CD4-positive, alpha-beta T cell treated with Interleukin-2 at 100 ng/mL for 4 hours (primary cell): ENCODE measurements at regions not wholly inside any gene's neighbourhood (a gene's known extent, or its start where the extent isn't known, plus 50 kb on each side); places are given as distances from the start of the nearest gene placed in this dataset.
A peak's percentile ranks its signal among the peaks of the same experiment; 100 is the strongest.

Experiments used
- DNase-seq: peaks from one replicate; pipeline ENCODE4 v3.0.0-alpha.2; 2020; ENCODE audit warnings: low spot score

DNA sequence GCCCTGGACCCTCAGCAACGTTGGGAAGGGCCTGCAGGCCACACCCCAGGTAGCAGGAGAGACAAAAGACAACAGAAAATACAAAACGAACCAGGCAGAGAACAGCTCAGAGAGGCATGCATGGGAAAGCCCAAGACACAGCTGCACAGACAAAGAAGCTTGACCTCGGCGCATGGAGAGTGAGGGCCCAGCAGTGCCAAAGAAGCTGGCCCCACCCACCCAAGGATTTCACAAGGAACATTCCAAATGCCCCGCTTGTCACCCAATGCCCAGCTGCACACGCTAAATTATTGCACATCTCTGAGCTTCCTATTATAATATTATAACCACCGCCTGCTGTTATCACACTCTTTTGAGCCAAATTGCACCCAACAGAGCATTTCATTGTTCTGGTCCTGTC, 147.7 kb upstream of the TBL1X start:
- DNase-seq: no peak

- DNase-seq: peak; percentile 21
These were observed 146.6 kb upstream of the TBL1X start for GRCh38 chrX:9318213-9318612.

- DNase-seq: no peak
These were observed 146.1 kb upstream of the TBL1X start for GRCh38 chrX:9318766-9319165.

DNA sequence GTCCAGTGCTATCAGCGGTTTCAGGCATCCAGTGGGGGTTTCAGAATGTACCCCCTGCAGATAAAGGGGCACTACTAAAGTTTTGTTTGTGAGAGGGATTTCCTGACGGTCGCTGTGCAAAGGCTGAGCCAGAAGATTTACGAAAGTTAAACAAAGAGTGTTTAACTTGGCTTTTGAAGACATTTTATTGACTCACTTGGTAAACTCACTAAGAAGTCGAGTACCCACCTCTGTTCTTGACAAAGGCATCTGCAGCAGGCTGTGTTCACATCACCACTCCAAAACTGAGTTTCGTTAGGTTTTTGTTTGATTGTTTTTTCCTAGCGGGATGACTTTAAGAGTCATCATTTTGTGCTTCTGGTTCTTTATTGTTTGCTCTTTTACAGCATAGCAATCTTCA, 143.9 kb upstream of the TBL1X start:
- no peak for DNase-seq

DNA sequence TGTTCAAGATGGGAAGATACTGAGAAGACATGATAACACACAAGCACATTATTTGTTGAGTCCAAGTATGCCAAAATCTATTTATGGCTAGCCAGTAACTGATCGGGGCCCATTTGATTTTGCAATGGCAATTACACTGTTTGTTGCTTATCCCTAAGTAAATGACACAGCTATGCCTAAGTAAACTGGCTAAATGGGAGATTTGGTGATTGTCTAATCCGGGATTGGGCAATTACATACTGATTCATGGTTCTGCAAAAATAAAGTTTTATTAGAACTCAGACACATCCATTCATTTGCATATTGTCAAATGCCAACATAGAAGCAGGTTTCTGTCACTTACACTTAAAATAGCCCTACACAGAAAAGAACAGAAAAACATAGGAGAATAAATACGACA, 140.2 kb upstream of the TBL1X start:
- DNase-seq: no peak

- no peak for DNase-seq
These were observed 138.5 kb upstream of the TBL1X start for GRCh38 chrX:9326369-9326768.

- no peak for DNase-seq
These were observed 137.6 kb upstream of the TBL1X start for GRCh38 chrX:9327086-9327746.

GRCh38 chrX:9327747-9328145, 137.1 kb upstream of the TBL1X start:
- DNase-seq: no peak

- no peak for DNase-seq
These were observed 135.8 kb upstream of the TBL1X start for GRCh38 chrX:9329056-9329455.

- no peak for DNase-seq
These were observed 134.4 kb upstream of the TBL1X start for GRCh38 chrX:9330249-9330982.

DNA sequence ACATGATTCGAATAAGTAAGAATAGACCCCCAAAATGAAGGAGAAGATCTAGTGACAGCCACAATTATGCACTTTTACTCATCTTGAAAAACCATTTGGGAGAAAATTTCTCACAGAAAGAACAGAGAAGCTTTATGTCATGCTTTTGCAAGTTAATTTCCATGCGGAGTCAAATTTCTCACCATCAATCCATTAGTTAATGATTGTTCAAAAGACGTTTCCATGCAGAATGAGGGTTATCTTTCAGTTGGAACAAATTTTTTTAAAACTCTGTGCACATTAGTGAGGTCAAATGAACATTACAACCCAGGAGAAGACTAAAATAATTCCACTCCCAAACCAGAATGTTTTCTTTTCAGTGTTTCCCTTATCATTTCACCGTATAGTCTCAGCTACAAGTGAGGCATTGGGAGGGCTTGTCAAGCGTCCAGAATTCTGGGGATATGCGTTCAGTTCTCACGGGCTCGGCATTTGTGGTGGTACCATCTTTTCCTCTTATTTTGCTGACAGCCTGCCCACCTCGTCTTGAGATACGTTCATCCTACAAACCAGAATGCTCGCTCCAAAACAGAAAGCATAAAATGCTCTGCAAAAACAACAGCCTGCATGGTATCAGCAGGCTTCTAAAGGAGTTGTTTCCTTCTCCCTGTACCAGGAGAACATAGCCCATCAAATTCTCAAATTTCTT, 130.8 kb upstream of the TBL1X start:
- no peak for DNase-seq

GRCh38 chrX:9335251-9335650, 129.6 kb upstream of the TBL1X start:
- no peak for DNase-seq

DNA sequence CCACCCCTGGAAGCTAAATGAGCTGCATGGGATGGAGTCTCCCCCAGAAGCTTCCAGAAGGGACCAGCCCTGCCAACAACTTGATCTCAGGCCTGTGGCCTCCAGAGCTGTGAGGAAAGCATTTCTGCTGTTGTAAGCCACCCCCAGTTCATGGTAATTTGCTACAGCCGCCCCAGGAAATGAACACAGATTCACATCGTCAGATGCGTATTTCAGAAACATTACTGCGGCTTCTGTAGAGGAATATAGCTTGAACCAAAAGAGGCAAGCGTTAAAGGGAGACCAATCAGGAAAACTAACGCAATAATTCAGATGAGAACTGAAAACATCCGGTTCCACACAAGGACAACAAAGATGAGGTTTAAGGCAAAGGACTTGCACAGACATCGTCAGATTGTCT, 128.4 kb upstream of the TBL1X start:
- peak; percentile 6 for DNase-seq

GRCh38 chrX:9337046-9337445, 127.8 kb upstream of the TBL1X start:
- DNase-seq: no peak

GRCh38 chrX:9338986-9339385, 125.9 kb upstream of the TBL1X start:
- DNase-seq: no peak

DNA sequence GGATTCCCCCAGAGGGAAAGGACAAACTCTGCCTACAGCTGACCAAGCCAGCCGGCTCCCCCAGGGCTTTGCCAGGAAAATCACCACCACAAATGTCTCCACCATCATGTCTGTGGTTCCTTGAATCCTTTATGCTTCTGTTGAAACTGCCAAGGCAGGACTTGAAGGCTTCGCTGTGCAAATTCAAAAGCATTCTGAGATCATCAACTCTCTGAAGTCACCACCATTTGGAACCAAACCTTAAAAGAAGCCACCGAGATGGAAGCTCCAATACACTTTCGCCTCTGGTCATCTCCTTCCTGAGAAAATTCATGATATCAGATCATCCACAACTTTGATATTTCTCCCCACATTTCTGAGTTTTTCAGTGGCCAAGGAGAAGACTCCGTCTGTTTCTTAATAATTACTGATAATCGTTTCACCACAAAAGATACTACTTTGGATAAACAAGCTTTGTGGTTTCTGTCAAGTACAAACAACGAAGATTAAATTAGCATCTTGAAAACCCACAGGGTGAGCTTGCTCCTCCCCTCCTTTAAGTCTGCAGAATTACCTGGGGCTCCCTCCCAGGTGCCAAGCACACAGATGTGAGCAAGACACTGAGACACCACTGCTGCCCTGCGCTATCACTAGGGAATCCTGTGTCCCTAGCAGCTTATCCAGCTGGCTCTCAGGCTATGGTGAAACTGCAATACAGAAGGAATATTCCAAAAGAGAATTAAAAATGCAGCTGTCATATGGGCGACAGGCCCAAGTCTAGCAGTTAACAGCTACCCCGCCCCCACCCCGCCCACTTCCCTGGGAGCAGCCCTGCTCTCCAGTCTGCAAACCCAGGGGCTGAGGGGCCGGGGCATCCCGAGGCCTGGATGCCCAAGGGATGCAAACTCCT, 125.0 kb upstream of the TBL1X start:
- peak; percentile 54 for DNase-seq

DNA sequence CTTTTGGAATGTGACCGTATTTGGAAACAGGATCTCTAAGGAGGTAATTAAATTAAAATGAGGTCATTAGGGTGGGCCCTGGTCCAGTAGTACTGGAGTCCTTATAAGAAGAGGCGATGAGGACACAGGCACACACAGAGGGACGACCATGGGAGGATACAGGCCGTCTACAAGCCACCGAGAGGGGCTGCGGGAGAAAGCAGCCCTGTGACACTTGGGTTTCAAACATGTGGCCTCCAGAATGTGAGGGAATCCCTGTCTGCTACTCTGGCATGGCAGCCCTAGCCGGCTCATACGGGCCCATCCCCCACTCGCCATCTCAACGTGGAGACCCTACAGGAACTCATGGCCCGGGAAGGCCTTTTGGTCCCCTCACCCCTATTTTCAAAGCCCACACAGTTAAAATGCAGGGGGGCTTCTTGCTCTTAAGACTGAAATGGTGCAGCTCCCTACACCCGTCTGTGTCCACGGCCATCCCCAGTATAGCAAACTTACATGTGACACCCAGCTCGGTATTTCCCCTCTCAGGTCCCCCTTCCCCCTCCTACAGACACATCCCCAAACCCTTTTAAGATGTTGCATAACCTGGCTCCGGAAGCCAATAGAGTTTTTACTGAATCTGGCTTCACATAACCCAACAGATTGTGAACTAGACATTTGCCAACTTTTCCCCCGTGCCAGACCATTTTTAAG, 124.1 kb upstream of the TBL1X start:
- DNase-seq: peak; percentile 60

GRCh38 chrX:9341291-9342201, 123.3 kb upstream of the TBL1X start:
- peak; percentile 52 for DNase-seq

DNA sequence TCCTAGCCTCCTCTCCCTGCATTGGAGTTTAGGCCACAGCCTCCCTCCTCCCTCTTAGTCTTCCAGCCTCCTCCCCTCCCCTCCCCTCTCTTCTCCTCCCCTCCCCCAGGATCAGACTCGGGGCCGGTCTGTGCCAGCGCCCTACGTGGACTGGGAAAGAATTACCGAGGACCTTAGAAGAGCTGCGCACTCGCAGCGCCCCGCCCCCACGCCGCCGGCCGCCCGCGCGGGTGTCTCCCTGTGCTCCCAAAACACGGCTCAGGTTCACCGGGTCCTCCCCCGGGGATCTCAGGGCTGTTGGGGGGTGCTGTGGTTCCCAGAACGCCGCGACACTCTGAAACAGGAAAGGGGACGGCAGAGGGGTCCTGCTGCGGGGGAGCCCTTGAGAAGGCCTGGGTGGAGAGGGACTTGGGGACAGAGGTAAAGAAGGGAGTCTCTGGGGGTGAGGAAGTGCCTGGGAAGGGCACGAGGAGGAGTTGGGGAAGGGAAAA, 122.3 kb upstream of the TBL1X start:
- DNase-seq: peak; percentile 44

DNA sequence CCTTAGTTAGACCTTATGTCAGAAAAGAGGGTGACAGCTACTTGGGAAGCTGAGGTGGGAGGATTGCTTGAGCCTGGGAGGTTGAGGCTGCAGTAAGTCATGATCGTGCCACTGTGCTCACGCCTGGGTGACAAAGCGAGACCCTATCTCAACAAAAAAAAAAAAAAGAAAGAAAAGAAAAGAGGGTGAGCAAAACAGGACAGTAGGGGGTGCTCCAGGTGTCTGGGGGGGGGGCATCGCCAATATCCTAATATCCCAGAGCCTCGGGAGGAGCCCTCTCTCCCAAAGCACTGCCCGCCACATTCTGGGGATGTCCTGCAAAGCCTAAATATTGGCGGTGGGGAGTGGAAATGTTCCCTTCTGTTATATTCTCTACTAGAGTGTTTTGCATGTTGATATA, 120.9 kb upstream of the TBL1X start:
- no peak for DNase-seq
